NCI-H524 treated with DMSO at 0.1 percent for 48 hours (cell line): ENCODE measurements at regions not wholly inside any gene's neighbourhood (a gene's known extent, or its start where the extent isn't known, plus 50 kb on each side); places are given as distances from the start of the nearest gene placed in this dataset.
"Not testable (repeated sequence)": the region's sequence is repeated elsewhere in the genome, so short reads cannot be mapped to it uniquely, and the experiment has no call there.

Experiments used
- DNase-seq: peaks from one replicate; lab custom pipeline; 2025; lab: John Stamatoyannopoulos, UW

- DNase-seq = no peak
Measured at GRCh38 chr7:53238021-53238605, 202.7 kb downstream of the POM121L12 start.

DNA sequence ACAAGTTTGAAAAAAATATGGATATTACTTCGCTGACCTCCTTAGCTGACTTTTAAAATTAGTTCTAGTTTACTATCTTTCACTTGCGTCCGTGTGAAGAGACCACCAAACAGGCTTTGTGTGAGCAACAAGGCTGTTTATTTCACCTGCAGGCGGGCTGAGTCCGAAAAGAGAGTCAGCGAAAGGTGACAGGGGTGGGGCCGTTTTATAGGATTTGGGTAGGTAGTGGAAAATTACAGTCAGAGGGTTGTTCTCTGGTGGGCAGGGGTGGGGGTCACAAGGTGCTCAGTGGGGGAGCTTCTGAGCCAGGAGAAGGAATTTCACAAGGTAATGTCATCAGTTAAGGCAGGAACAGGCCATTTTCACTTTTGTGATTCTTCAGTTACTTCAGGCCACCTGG, 203.7 kb downstream of the POM121L12 start:
- DNase-seq = not testable (repeated sequence)

- no peak for DNase-seq
Measured at GRCh38 chr7:53245721-53246120, 210.3 kb downstream of the POM121L12 start.

DNA sequence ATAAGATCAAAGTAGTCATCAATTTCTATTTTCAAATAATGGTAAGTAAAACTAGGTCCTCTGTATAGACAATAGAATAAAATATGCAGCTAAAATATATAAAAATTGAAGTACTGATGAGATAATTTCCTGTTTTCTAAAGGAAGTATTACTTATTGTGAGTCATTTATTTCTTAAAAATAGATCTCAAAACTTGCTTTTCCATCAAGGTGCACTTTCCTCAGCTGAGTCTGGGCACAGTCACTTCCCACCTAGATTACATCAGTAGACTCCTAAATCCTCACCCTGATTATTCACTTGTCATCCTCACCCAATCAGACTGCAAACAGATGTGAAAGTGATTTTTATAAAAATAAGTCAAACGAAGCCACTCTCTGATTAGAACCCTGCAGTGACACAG, 211.5 kb downstream of the POM121L12 start:
- DNase-seq = no peak

DNA sequence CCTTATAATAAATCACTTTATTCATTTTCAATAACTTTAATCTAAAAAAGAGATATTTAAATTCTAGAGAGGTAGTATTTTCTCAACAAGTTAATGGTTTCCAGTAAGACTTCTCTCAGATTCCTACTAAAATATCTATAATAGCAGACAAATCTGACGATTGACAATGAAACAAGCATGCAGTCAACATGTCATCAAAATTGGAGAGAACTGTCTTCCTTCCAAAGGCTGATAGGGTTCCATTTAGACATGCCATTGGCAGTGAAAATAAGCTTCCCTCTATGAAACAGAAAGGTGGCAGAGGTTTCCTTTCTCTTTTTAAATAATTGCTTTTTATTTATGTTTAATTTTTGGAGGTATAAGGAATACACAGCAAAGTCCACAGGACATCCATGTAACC, 217.1 kb downstream of the POM121L12 start:
- DNase-seq = no peak

DNA sequence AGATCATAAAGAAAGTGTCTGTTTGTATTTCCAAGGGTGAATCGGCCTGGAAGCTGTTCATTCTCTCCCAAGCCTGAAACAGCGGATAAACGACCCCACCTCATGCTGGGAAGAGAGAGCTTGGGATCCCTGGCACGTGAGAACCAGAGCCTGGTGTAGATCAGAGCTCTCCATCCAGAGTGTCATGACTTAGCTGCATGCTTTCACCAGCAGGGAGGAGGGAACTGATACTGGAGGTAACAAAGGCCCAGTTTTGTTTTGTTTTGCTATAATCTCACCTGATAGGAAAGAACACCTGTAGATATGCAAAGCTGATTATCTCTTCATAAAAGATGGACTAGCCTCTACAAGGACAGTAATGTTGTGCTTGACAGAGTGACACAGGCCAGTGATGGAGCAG, 236.6 kb downstream of the POM121L12 start:
- no peak for DNase-seq

DNA sequence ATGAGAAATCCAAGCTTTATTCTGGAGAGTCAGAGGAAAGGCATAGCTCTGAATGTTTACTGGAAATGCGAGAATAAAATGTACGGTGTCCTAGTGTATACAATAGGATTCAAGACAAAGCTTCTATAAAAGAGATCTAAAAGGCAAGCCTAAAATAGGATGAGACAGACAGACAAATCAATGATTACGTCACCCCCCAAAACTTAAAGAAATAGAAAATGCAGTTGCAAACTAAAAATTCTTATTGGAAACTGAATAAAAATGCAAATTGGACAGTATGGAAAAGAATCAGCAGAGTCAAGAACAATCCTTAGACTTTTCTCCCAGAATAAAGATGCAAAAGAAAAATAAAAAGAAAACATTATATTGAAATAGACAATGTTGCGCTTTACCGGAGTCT, 245.9 kb downstream of the POM121L12 start:
- DNase-seq = no peak

DNA sequence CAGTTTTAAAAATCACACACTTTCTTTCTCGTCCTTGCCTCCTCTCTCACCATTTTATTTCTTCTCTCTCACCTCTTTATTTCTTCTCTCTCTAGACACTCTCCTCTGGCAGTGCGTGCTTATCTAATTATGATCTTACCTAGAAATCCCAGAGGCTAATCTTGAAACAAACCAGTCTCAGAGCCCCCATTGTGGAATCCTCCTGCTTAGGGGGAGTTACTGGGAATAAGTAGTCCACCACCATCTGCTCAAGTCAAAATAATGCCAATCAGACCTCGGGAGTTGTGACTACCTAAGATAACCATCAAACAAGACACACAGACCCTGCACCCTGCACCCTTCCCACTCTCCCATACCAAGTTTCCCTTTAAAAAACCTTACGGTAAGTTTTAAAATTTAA, 256.9 kb downstream of the POM121L12 start:
- DNase-seq = no peak

GRCh38 chr7:53302496-53303246, 267.2 kb downstream of the POM121L12 start:
- DNase-seq = no peak

GRCh38 chr7:53303781-53304180, 268.3 kb downstream of the POM121L12 start:
- DNase-seq = no peak

GRCh38 chr7:53306846-53307245, 271.4 kb downstream of the POM121L12 start:
- no peak for DNase-seq

DNA sequence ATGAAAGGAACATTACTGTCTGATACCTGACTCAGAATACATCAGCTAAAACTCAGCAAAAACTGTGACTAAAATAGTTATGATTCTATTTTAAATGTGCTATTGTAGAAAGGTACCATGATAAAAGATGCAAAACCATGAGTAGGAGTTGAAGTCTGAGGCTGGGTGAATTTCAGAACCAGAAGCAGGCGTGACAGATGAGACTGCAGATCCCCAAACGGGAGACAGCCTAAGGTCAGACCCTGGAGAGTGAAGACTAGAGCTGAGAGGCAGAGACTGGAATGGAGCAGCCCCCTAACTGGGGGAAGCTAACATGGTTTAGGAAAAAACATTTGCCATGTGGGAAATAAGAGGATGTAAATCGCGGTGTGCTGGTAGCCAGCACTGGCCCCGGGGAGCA, 275.8 kb downstream of the POM121L12 start:
- no peak for DNase-seq

- DNase-seq = no peak
Measured at GRCh38 chr7:53315981-53316380, 280.5 kb downstream of the POM121L12 start.

GRCh38 chr7:53318566-53318965, 283.1 kb downstream of the POM121L12 start:
- no peak for DNase-seq

DNA sequence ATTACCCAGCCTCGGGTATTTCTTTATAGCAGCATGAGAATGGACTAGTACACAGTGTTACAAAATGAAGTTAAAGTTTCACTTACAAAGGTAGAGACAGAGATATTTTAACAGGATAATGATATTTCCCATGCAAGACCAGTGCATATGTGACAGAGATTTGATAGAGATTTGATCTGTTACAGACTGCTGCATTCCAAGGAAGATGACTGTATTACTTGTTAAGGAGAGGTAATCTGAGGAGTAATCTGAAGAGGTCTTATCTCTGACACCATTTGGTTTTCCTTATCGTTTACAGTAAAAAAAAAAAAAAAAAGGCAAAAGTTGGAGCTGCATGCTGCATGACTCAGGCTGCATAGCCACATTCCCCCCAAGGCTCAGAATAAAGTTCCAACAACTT, 289.6 kb downstream of the POM121L12 start:
- no peak for DNase-seq

GRCh38 chr7:53326634-53327033, 291.2 kb downstream of the POM121L12 start:
- no peak for DNase-seq

GRCh38 chr7:53336105-53336668, 300.8 kb downstream of the POM121L12 start:
- no peak for DNase-seq

DNA sequence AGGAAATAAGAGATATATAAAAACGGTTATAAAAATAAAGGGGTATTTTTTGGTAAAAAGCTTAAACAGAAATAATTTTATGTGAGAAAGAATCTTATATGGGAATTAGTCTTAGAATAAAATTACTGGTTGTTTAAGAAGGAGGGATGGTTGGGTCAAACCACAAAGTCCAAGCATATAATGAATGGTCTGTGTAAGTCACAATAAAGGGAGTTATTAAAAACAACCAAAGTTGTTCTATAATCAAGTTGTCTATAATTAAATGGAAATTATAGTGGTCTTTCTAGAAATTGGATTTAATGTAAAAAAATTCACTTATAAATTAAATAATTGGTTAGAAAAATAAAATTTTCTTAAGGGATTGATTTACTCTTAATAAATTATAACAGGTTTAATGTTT, 304.8 kb downstream of the POM121L12 start:
- DNase-seq = no peak

DNA sequence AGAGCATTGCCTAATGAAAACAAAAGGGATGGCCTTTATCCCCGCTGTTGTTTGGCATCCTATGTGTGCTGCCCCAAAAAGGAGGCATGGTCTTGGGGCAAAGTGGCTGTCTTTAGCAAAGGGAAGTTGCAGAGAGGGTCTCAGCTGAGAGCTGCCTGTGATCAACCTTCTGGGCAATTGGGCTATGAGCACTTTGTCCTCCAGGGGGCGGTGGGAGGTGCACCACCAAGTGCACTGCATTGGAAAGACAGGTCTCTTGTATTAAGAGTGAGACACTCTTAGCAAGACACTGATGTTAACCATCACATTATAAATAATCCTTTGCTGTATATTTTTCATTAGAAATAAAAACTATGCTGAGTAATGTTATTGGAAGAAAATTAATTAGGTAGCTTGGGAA, 314.8 kb downstream of the POM121L12 start:
- DNase-seq = no peak

DNA sequence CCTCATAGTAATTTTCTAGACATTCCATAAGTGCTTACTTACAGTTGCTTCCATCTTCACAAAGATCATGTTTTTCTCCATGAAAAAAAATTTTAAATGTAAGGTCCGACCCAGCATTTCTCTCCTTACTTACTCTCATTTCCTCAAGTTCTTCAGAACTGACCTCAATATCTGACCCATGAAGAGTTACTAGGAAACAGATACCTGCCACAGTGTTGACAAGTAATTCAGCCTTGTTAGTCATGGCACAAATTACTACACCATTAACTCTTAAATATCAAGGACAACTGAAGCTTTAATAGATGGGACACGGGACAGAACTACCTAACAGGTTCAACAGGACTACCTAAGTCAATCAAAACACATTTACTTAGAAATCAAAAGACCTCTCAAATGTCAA, 316.2 kb downstream of the POM121L12 start:
- no peak for DNase-seq

GRCh38 chr7:53358269-53358668, 322.8 kb downstream of the POM121L12 start:
- no peak for DNase-seq

GRCh38 chr7:53383131-53383530, 347.7 kb downstream of the POM121L12 start:
- no peak for DNase-seq

GRCh38 chr7:53385239-53385638, 349.8 kb downstream of the POM121L12 start:
- not testable (repeated sequence) for DNase-seq

DNA sequence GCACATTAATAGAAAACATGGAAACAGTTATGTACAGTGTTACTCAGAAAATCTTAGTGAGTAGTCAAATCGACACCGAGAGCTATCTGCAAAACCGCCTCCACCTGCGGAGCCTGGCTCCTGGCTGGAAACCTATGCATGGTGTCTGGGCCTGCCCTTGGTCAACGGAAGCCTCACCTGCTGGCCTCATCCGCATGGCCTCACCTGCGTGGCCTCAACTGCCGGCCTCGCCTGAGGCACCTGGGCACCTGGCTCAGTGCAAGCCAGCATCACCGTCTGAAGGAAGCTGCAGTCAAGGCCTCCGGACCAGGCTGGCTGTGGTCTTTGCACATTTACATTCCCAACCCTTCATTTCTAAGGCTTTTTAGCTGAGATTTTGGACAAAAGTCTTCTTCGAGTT, 352.1 kb downstream of the POM121L12 start:
- DNase-seq = no peak
